ENCODE measurements at regions not wholly inside any gene's neighbourhood (a gene's known extent, or its start where the extent isn't known, plus 50 kb on each side); places are given as distances from the start of the nearest gene placed in this dataset.

- no peak for DNase-seq (ENCODE audit: low read depth)
- no peak for TF ChIP-seq CTCF (IDR thresholded peaks at IDR 0.05; ENCODE audit: low read length, missing control alignments)
- H3K4me3 ChIP-seq (replicated peaks; ENCODE audit: low read depth, low read length): no peak overlapping the region
Observed at GRCh38 chr10:88205842-88206446, 342.5 kb downstream of the PTEN start.

- no peak overlapping the region for H3K4me3 ChIP-seq (replicated peaks; ENCODE audit: low read depth, low read length)
- no peak for TF ChIP-seq CTCF (IDR thresholded peaks at IDR 0.05; ENCODE audit: low read length, missing control alignments)
- no peak for DNase-seq (ENCODE audit: low read depth)
Observed at GRCh38 chr10:88207121-88207546, 343.7 kb downstream of the PTEN start.

- no peak for TF ChIP-seq CTCF (IDR thresholded peaks at IDR 0.05; ENCODE audit: low read length, missing control alignments)
- H3K4me3 ChIP-seq (replicated peaks; ENCODE audit: low read depth, low read length): no peak overlapping the region
- DNase-seq (ENCODE audit: low read depth): no peak
Observed at GRCh38 chr10:88209231-88209630, 345.8 kb downstream of the PTEN start.

GRCh38 chr10:88209837-88210561 lies 346.6 kb downstream of the PTEN start:
- DNase-seq (ENCODE audit: low read depth): no peak
- no peak for TF ChIP-seq CTCF (IDR thresholded peaks at IDR 0.05; ENCODE audit: low read length, missing control alignments)
- no peak overlapping the region for H3K4me3 ChIP-seq (replicated peaks; ENCODE audit: low read depth, low read length)

- DNase-seq (ENCODE audit: low read depth): no peak
- H3K4me3 ChIP-seq (replicated peaks; ENCODE audit: low read depth, low read length): no peak overlapping the region
- TF ChIP-seq CTCF (IDR thresholded peaks at IDR 0.05; ENCODE audit: low read length, missing control alignments): no peak
Observed at GRCh38 chr10:88211230-88211629, 347.8 kb downstream of the PTEN start.

GRCh38 chr10:88212069-88212468 lies 348.6 kb downstream of the PTEN start:
- no peak for DNase-seq (ENCODE audit: low read depth)

More at GRCh38 chr10:88212069-88212468, 348.6 kb downstream of the PTEN start:
- H3K4me3 ChIP-seq (replicated peaks; ENCODE audit: low read depth, low read length): no peak overlapping the region
- TF ChIP-seq CTCF (IDR thresholded peaks at IDR 0.05; ENCODE audit: low read length, missing control alignments): no peak

All from fibroblast of pulmonary artery (primary cell).